BE2C (cell line): ENCODE measurements at regions not wholly inside any gene's neighbourhood (a gene's known extent, or its start where the extent isn't known, plus 50 kb on each side); places are given as distances from the start of the nearest gene placed in this dataset.
"Not testable (repeated sequence)": the region's sequence is repeated elsewhere in the genome, so short reads cannot be mapped to it uniquely, and the experiment has no call there.

Experiments used
- DNase-seq: peaks from one replicate; pipeline ENCODE4 v3.0.0-alpha.2; 2020
- H3K27me3 ChIP-seq: fragments of 250-450 bp; sonication (Bioruptor Pico); 2 replicates; pipeline ENCODE4 v1.5.1; 2020; ENCODE audit warnings: mild to moderate bottlenecking
- H3K36me3 ChIP-seq: fragments of 250-450 bp; sonication (Bioruptor Pico); 2 replicates; pipeline ENCODE4 v1.5.1; 2020; ENCODE audit warnings: mild to moderate bottlenecking
- H3K4me1 ChIP-seq: fragments of 250-450 bp; sonication (Bioruptor Pico); 2 replicates; pipeline ENCODE4 v1.5.1; 2020
- H3K4me3 ChIP-seq: 2 replicates; pipeline ENCODE4 v1.5.1; 2011; ENCODE audit warnings: low read depth, low read length
- H3K9me3 ChIP-seq: fragments of 250-450 bp; sonication (Bioruptor Pico); 2 replicates; pipeline ENCODE4 v1.5.1; 2020
- TF ChIP-seq, protein P1 (sequence below): IDR thresholded peaks from 2 replicates; pipeline ENCODE4 v1.5.1; 2012; ENCODE audit warnings: mild to moderate bottlenecking, low read depth, low read length

- TF ChIP-seq, protein P1, sequence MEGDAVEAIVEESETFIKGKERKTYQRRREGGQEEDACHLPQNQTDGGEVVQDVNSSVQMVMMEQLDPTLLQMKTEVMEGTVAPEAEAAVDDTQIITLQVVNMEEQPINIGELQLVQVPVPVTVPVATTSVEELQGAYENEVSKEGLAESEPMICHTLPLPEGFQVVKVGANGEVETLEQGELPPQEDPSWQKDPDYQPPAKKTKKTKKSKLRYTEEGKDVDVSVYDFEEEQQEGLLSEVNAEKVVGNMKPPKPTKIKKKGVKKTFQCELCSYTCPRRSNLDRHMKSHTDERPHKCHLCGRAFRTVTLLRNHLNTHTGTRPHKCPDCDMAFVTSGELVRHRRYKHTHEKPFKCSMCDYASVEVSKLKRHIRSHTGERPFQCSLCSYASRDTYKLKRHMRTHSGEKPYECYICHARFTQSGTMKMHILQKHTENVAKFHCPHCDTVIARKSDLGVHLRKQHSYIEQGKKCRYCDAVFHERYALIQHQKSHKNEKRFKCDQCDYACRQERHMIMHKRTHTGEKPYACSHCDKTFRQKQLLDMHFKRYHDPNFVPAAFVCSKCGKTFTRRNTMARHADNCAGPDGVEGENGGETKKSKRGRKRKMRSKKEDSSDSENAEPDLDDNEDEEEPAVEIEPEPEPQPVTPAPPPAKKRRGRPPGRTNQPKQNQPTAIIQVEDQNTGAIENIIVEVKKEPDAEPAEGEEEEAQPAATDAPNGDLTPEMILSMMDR = no peak
- no peak overlapping the region for H3K4me3 ChIP-seq
- no peaks in the 10 kb centered on the region for H3K36me3 ChIP-seq
- peaks cover 3% of the 10 kb centered on the region for H3K27me3 ChIP-seq
- no peaks in the 10 kb centered on the region for H3K4me1 ChIP-seq
- DNase-seq = no peak
- H3K9me3 ChIP-seq = no peaks in the 10 kb centered on the region
These were observed 130.8 kb downstream of the ZNF467 start for GRCh38 chr7:149642589-149642988.

DNA sequence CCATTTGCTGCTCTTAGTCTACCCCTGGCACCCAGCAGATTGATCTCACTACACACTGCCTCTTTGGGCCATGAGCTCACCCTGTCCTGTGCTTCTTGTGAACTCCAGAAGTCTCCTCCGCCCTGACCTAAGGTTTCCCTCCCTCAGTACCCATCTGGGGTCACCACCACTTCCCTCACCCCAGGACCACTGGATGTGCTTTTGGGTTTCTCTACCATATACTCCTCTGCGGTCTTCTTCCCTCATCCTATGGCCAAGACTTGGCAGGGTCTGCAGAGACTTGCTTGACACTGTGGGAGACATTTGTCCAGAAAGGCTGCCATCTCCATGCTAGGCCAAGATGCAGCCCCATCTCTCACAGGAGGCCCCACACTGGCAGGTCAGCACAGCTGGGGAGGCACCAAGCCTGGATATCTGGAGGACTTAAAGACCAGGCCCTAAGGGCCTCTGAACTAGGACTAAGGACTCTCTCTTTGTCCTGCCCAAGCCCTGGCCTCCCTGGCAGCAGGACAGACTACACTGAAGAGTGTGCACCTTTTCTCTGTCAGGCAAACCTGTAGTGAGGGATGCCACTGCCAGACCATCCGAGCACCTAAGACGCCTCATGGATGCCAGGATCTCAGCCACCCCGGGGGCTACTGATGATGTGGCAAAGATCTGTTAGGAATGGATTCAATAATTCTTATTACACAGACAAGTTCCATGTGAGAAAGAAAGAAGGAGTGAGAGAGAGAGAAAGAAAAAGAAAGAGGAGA is 134.6 kb downstream of the ZNF467 start:
- Histone ChIP-seq H3K4me3 (no peak overlapping the region), H3K27me3 (peaks cover 12% of the 10 kb centered on the region), H3K9me3 (no peaks in the 10 kb centered on the region), H3K4me1 (no peaks in the 10 kb centered on the region), H3K36me3 (no peaks in the 10 kb centered on the region)
- DNase-seq = no peak
- TF ChIP-seq, protein P1 = no peak

DNA sequence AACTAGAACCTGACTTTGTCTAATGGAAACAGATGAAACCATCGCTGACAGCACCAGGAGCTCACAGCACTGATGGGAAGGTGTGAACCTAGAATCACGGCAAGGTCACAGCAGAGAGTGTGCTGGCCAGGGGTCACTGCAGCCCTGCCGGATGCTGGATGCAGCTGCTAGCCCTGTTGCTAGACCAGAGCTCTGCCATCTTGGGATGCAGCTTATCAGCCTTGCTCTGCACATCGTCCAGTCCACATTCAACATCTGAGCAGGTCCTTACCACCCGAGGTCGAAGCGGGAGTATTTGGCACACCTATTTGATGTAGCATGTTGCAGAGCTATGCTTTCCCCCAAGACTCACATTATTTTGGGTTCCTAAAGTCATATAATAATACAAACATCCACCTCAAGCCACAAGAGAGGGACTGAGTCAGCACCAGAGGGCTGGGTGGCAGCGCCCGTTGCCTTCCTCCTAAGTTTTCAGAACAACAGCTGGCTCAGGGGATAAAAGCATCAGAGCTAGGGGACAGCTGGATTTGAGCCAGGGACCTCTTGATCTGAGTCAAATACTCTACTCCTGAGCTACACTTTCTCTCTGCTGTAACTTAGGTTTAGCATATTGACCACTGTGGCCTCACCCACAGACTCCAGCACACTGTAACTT is 135.3 kb downstream of the ZNF467 start:
- H3K4me1 ChIP-seq = no peaks in the 10 kb centered on the region
- no peaks in the 10 kb centered on the region for H3K36me3 ChIP-seq
- H3K27me3 ChIP-seq = peaks cover 19% of the 10 kb centered on the region
- TF ChIP-seq, protein P1 = no peak
- H3K9me3 ChIP-seq = no peaks in the 10 kb centered on the region
- DNase-seq = no peak
- H3K4me3 ChIP-seq = no peak overlapping the region

- TF ChIP-seq, protein P1 = no peak
- H3K4me1 ChIP-seq = no peaks in the 10 kb centered on the region
These were observed 137.6 kb downstream of the ZNF467 start for GRCh38 chr7:149635561-149636329.

GRCh38 chr7:149633976-149634945 is 136.7 kb upstream of the ZNF746 start:
- no peaks in the 10 kb centered on the region for H3K9me3 ChIP-seq
- no peaks in the 10 kb centered on the region for H3K36me3 ChIP-seq
- no peaks in the 10 kb centered on the region for H3K4me1 ChIP-seq
- DNase-seq = no peak
- no peak overlapping the region for H3K4me3 ChIP-seq
- H3K27me3 ChIP-seq = peaks cover 49% of the 10 kb centered on the region
- TF ChIP-seq, protein P1 = no peak

More at GRCh38 chr7:149635561-149636329, 137.6 kb downstream of the ZNF467 start:
- DNase-seq = peak; percentile 37
- no peak overlapping the region for H3K4me3 ChIP-seq
- H3K36me3 ChIP-seq = no peaks in the 10 kb centered on the region
- H3K9me3 ChIP-seq = no peaks in the 10 kb centered on the region
- H3K27me3 ChIP-seq = peaks cover 36% of the 10 kb centered on the region

DNA sequence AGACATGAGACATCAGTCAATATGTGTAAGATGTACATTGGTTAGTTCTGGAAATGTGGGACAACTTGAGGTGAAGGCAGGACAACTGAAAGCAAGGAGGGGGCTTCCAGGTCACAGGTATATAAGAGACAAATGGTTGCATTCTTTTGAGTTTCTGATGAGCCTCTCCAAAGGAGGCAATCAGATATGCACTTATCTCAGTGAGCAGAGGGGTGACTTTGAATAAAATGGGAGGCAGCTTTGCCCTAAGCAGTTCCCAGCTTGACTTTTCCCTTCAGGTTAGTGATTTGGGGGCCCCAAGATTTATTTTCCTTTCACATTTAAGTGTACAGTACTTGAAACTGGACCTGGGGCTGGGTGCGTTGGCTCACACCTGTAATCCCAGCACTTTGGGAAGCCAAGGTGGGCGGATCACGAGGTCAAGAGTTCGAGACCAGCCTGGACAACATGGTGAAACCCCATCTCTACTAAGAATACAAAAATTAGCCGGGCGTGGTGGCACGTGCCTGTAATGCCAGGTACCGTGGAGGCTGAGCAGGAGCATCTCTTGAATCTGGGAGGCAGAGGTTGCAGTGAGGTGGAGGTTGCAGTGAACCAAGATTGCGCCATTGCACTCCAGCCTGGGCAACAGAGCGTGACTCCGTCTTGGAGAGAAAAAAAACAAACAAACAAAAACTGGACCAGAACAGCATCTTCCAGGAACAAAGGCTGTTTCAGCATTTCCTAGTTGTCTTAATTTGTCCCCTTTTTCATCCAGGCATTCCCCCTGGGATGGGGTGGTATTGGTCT is 130.9 kb upstream of the ZNF746 start:
- H3K27me3 ChIP-seq = peaks cover 44% of the 10 kb centered on the region
- H3K4me1 ChIP-seq, H3K9me3 ChIP-seq, H3K4me3 ChIP-seq, H3K36me3 ChIP-seq, DNase-seq: not testable (repeated sequence)
